Esophagus squamous epithelium (tissue), 5 donors: ENCODE measurements at regions not wholly inside any gene's neighbourhood (a gene's known extent, or its start where the extent isn't known, plus 50 kb on each side); places are given as distances from the start of the nearest gene placed in this dataset.

Experiments used
- DNase-seq: peaks from one replicate; lab custom pipeline; 2025; lab: John Stamatoyannopoulos, UW
- H3K27ac ChIP-seq, 4 donors: fragments of 200-600 bp; sonication (generic); one replicate each; pipeline ENCODE4 v1.5.1; 2016 to 2019; ENCODE audit warnings: mild to moderate bottlenecking in 1 of 4
- H3K27me3 ChIP-seq, 4 donors: fragments of 200-600 bp; sonication (generic); 1 replicate in 3 of 4; 2 replicates in 1 of 4; pipeline versions ENCODE4 v1.5.1 to v1.6.0; 2017 to 2021; ENCODE audit warnings: antibody characterized with exemption in 1 of 4
- H3K36me3 ChIP-seq, 3 donors: fragments of 200-600 bp; sonication (generic); one replicate each; pipeline ENCODE4 v1.5.1; 2016 to 2019
- H3K4me1 ChIP-seq, 3 donors: fragments of 200-600 bp; sonication (generic); one replicate each; pipeline ENCODE4 v1.5.1; 2017 to 2019
- H3K4me3 ChIP-seq, 4 donors: fragments of 200-600 bp; sonication (generic); 1 replicate in 3 of 4; 2 replicates in 1 of 4; pipeline ENCODE4 v1.5.1; 2016 to 2019; ENCODE audit warnings: mild to moderate bottlenecking in 2 of 4, moderate library complexity in 1 of 4
- H3K9me3 ChIP-seq, 3 donors: fragments of 200-600 bp; sonication (generic); one replicate each; pipeline ENCODE4 v1.5.1; 2016 to 2019
- CTCF ChIP-seq, 6 experiments: fragments of 450-650 bp in 4 of 6; fragments of 200-600 bp in 2 of 6; sonication (generic) in 2 of 6; IDR thresholded peaks; one replicate each; pipeline ENCODE4 v1.5.1; 2016 to 2019; ENCODE audit warnings: antibody characterized with exemption in 6 of 6, mild to moderate bottlenecking in 4 of 6, moderate library complexity in 4 of 6
- POLR2A ChIP-seq, 4 donors: fragments of 450-650 bp; IDR thresholded peaks; one replicate each; pipeline ENCODE4 v1.6.1; 2017; ENCODE audit warnings: antibody characterized with exemption in 4 of 4, mild to moderate bottlenecking in 4 of 4, moderate library complexity in 3 of 4
- WGBS, 2 donors: methylation state at CpG; one replicate each; pipeline ENCODE4 v1.1.5; 2018; 5-methylcytosine and 5-hydroxymethylcytosine counted together
- intact Hi-C: fragments of 100-400 bp; cut with DNase I; formaldehyde crosslinking; loops from one replicate; pipeline ENCODE4 v1.15.0; 2022
- donor health status: DM: yes; HTN: yes; CAD: no.

GRCh38 chr6:23250556-23250955, 681.2 kb downstream of the HDGFL1 start:
- Histone ChIP-seq H3K4me1 (no peaks in the 10 kb centered on the region), H3K27me3 (no peaks in the 10 kb centered on the region), H3K9me3 (no peaks in the 10 kb centered on the region), H3K36me3 (no peaks in the 10 kb centered on the region), H3K27ac (no peak overlapping the region), H3K4me3 (no peak overlapping the region)
- no peak for DNase-seq
- 66 to 72% methylated on average over 2 of the region's 2 CpGs for WGBS, 2 donors
- intact Hi-C loops = no loop called here
- no peak for TF ChIP-seq POLR2A (IDR thresholded peaks at IDR 0.05)
- TF ChIP-seq CTCF (IDR thresholded peaks at IDR 0.05) = no peak

GRCh38 chr6:23262864-23263263, 693.5 kb downstream of the HDGFL1 start:
- H3K4me3 ChIP-seq = no peak overlapping the region
- no peak overlapping the region for H3K27ac ChIP-seq
- no peaks in the 10 kb centered on the region for H3K4me1 ChIP-seq
- DNase-seq = no peak
- WGBS, 2 donors = 69 to 80% methylated on average over 2 of the region's 2 CpGs
- H3K9me3 ChIP-seq = peaks cover 0 to 16% (median 12%) of the 10 kb centered on the region in 3 donors
- H3K27me3 ChIP-seq = no peaks in the 10 kb centered on the region
- no peak for TF ChIP-seq POLR2A (IDR thresholded peaks at IDR 0.05)
- no peak for TF ChIP-seq CTCF (IDR thresholded peaks at IDR 0.05)
- no peaks in the 10 kb centered on the region for H3K36me3 ChIP-seq
- intact Hi-C loops = no loop called here

- no peaks in the 10 kb centered on the region for H3K36me3 ChIP-seq
- intact Hi-C loops = no loop called here
- WGBS, 2 donors = 80% methylated on average over 7 of the region's 7 CpGs
These were observed 695.9 kb downstream of the HDGFL1 start for GRCh38 chr6:23265270-23265669.

GRCh38 chr6:23266536-23266935, 697.2 kb downstream of the HDGFL1 start:
- no peak for TF ChIP-seq POLR2A (IDR thresholded peaks at IDR 0.05)
- no peak for TF ChIP-seq CTCF (IDR thresholded peaks at IDR 0.05)
- Histone ChIP-seq H3K4me1 (no peaks in the 10 kb centered on the region), H3K9me3 (no peaks in the 10 kb centered on the region), H3K27me3 (no peaks in the 10 kb centered on the region), H3K4me3 (no peak overlapping the region), H3K36me3 (no peaks in the 10 kb centered on the region), H3K27ac (no peak overlapping the region)
- DNase-seq = no peak
- 88 to 91% methylated on average over 7 of the region's 7 CpGs for WGBS, 2 donors
- intact Hi-C loops = no loop called here

More at GRCh38 chr6:23265270-23265669, 695.9 kb downstream of the HDGFL1 start:
- Histone ChIP-seq H3K27me3 (no peaks in the 10 kb centered on the region), H3K4me3 (no peak overlapping the region), H3K4me1 (no peaks in the 10 kb centered on the region), H3K27ac (no peak overlapping the region), H3K9me3 (peaks cover 0 to 7% (median 4%) of the 10 kb centered on the region in 3 donors)
- TF ChIP-seq CTCF (IDR thresholded peaks at IDR 0.05) (no peak), POLR2A (IDR thresholded peaks at IDR 0.05) (no peak)
- no peak for DNase-seq

GRCh38 chr6:23267651-23268050, 698.3 kb downstream of the HDGFL1 start:
- WGBS, 2 donors = 80 to 90% methylated on average over 2 of the region's 2 CpGs
- intact Hi-C loops = no loop called here
- H3K4me1 ChIP-seq = no peaks in the 10 kb centered on the region
- no peak for DNase-seq
- no peaks in the 10 kb centered on the region for H3K36me3 ChIP-seq
- no peak overlapping the region for H3K27ac ChIP-seq
- no peak for TF ChIP-seq CTCF (IDR thresholded peaks at IDR 0.05)
- no peak for TF ChIP-seq POLR2A (IDR thresholded peaks at IDR 0.05)
- no peak overlapping the region for H3K4me3 ChIP-seq
- no peaks in the 10 kb centered on the region for H3K9me3 ChIP-seq
- no peaks in the 10 kb centered on the region for H3K27me3 ChIP-seq
